ENCODE measurements at regions not wholly inside any gene's neighbourhood (a gene's known extent, or its start where the extent isn't known, plus 50 kb on each side); places are given as distances from the start of the nearest gene placed in this dataset.

- TF ChIP-seq CTCF (IDR thresholded peaks at IDR 0.05) (no peak), POLR2A (IDR thresholded peaks at IDR 0.05) (no peak)
These were observed 507.3 kb downstream of the ISL1 start for GRCh38 chr5:51890435-51891116.
